Neural cell (in vitro differentiated cells): ENCODE measurements at regions not wholly inside any gene's neighbourhood (a gene's known extent, or its start where the extent isn't known, plus 50 kb on each side); places are given as distances from the start of the nearest gene placed in this dataset.

ENCODE experiments used
- H2AFZ ChIP-seq: fragments of 200-600, 300-800 bp; sonication (generic), shearing (Covaris generic); 2 replicates; pipeline ENCODE4 v1.6.0; 2014; ENCODE audit warnings: low read depth, mild to moderate bottlenecking, antibody characterized with exemption, low read length, moderate library complexity
- H3F3A ChIP-seq: fragments of 200-600 bp; shearing (Covaris generic); 2 replicates; pipeline ENCODE4 v1.6.1; 2016; ENCODE audit warnings: mild to moderate bottlenecking, moderate library complexity, mixed read lengths, antibody characterized with exemption, low read length; ENCODE audit not compliant: insufficient read depth, poor library complexity, severe bottlenecking
- H3K27ac ChIP-seq: fragments of 200-600, 300-800 bp; sonication (generic), shearing (Covaris generic); 2 replicates; pipeline ENCODE4 v1.5.1; 2014; ENCODE audit warnings: mild to moderate bottlenecking, low read length, moderate library complexity
- H3K27me3 ChIP-seq: fragments of 300-800, 200-600 bp; sonication (generic), shearing (Covaris generic); 2 replicates; pipeline ENCODE4 v1.6.0; 2014; ENCODE audit warnings: mild to moderate bottlenecking, low read depth, low read length, moderate library complexity; ENCODE audit not compliant: insufficient read depth
- H3K36me3 ChIP-seq: fragments of 300-800, 200-600 bp; sonication (generic), shearing (Covaris generic); 2 replicates; pipeline ENCODE4 v1.5.1; 2014; ENCODE audit warnings: mild to moderate bottlenecking, antibody characterized with exemption, low read length, moderate library complexity; ENCODE audit not compliant: insufficient read depth
- H3K4me2 ChIP-seq: fragments of 300-800, 200-600 bp; sonication (generic), shearing (Covaris generic); 2 replicates; pipeline ENCODE4 v1.6.0; 2014; ENCODE audit warnings: mild to moderate bottlenecking, low read length
- H3K4me3 ChIP-seq: fragments of 300-800, 200-600 bp; sonication (generic), shearing (Covaris generic); 2 replicates; pipeline ENCODE4 v1.5.1; 2014; ENCODE audit warnings: mild to moderate bottlenecking, low read length, moderate library complexity
- H3K79me2 ChIP-seq: fragments of 200-600 bp; shearing (Covaris generic); replicated peaks from 2 replicates; pipeline ENCODE4 v1.6.0; 2014; ENCODE audit warnings: mild to moderate bottlenecking, low read length, moderate library complexity; ENCODE audit not compliant: insufficient read depth
- H3K9ac ChIP-seq: fragments of 300-800, 200-600 bp; sonication (generic), shearing (Covaris generic); 2 replicates; pipeline ENCODE4 v1.6.1; 2016; ENCODE audit warnings: mild to moderate bottlenecking, low read length, mixed read lengths
- H3K9me2 ChIP-seq: fragments of 200-600 bp; shearing (Covaris generic); 2 replicates; pipeline ENCODE4 v1.6.1; 2016; ENCODE audit warnings: mild to moderate bottlenecking, low read length, mixed read lengths; ENCODE audit not compliant: insufficient read depth
- H3K9me3 ChIP-seq: fragments of 200-600, 300-800 bp; sonication (generic), shearing (Covaris generic); 2 replicates; pipeline ENCODE4 v1.6.1; 2016; ENCODE audit warnings: mild to moderate bottlenecking, mixed run types, low read length, moderate library complexity, mixed read lengths
- H4K20me1 ChIP-seq: fragments of 200-600 bp; shearing (Covaris generic); 2 replicates; pipeline ENCODE4 v1.6.1; 2016; ENCODE audit warnings: mild to moderate bottlenecking, mixed run types; ENCODE audit not compliant: insufficient read depth
- CTCF ChIP-seq: fragments of 450-650 bp; IDR thresholded peaks from 2 replicates; pipeline ENCODE4 v1.5.1; 2014; ENCODE audit warnings: antibody characterized with exemption, mild to moderate bottlenecking, moderate library complexity; ENCODE audit not compliant: poor library complexity, severe bottlenecking
- EP300 ChIP-seq: fragments of 450-650 bp; conservative IDR thresholded peaks from 2 replicates; pipeline ENCODE4 v1.6.1; 2014; ENCODE audit warnings: antibody characterized with exemption, mild to moderate bottlenecking, moderate library complexity; ENCODE audit not compliant: poor library complexity, severe bottlenecking
- EZH2 ChIP-seq: fragments of 200-600, 300-800 bp; shearing (Covaris generic), sonication (generic); IDR thresholded peaks from 2 replicates; pipeline ENCODE4 v1.6.1; 2014; ENCODE audit warnings: antibody characterized with exemption, low read length, borderline replicate concordance, mild to moderate bottlenecking; ENCODE audit not compliant: insufficient read depth, poor library complexity, severe bottlenecking
- MXI1 ChIP-seq: fragments of 450-650 bp; conservative IDR thresholded peaks from 2 replicates; pipeline ENCODE4 v1.6.1; 2014; ENCODE audit warnings: antibody characterized with exemption, mild to moderate bottlenecking; ENCODE audit not compliant: poor library complexity, severe bottlenecking
- POLR2AphosphoS5 ChIP-seq: IDR thresholded peaks from 2 replicates; pipeline ENCODE4 v1.6.1; 2012
- RAD21 ChIP-seq: fragments of 450-650 bp; conservative IDR thresholded peaks from 2 replicates; pipeline ENCODE4 v1.6.1; 2014; ENCODE audit warnings: antibody characterized with exemption, mild to moderate bottlenecking, moderate library complexity
- SMC3 ChIP-seq: fragments of 450-650 bp; conservative IDR thresholded peaks from 2 replicates; pipeline ENCODE4 v1.6.1; 2014; ENCODE audit warnings: antibody characterized with exemption, mild to moderate bottlenecking, moderate library complexity; ENCODE audit not compliant: poor library complexity
- TAF1 ChIP-seq: IDR thresholded peaks from 2 replicates; pipeline ENCODE4 v1.6.1; 2012; ENCODE audit warnings: low read depth
- TF ChIP-seq, protein P1 (sequence below): IDR thresholded peaks from 2 replicates; pipeline ENCODE4 v1.6.1; 2012; ENCODE audit warnings: borderline replicate concordance

DNA sequence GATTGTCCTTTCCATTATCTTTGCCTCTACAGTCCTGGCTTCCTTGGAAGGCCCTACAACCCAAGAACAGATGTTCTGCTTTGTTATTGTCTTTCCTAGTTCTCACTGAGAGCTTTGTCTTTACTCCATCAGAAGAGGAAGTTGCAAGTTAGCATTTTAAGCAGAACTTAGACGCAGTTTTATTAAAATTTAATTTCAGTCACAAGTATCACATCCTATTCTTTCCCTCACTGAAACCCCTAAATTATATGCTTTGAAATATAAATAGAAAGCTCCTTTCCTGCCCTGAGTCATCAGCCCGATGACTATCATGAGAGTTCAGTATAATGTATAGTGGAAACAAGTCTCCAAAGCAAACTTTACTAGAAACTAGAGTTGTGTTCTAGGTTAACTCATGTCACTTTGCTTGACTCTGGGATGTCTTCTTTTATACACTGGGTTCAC lies 291.2 kb upstream of the RBMS3 start:
- no peaks in the 10 kb centered on the region for H3K9me2 ChIP-seq
- no peak overlapping the region for H2AFZ ChIP-seq
- no peak overlapping the region for H3K4me3 ChIP-seq
- no peaks in the 10 kb centered on the region for H3F3A ChIP-seq
- no peaks in the 10 kb centered on the region for H4K20me1 ChIP-seq
- H3K9ac ChIP-seq, result no peak overlapping the region
- H3K79me2 ChIP-seq, result no peaks in the 10 kb centered on the region
- TF ChIP-seq TAF1 (no peak), SMC3 (no peak), EP300 (no peak), POLR2AphosphoS5 (no peak), RAD21 (no peak), CTCF (no peak), EZH2 (no peak)
- TF ChIP-seq, protein P1, sequence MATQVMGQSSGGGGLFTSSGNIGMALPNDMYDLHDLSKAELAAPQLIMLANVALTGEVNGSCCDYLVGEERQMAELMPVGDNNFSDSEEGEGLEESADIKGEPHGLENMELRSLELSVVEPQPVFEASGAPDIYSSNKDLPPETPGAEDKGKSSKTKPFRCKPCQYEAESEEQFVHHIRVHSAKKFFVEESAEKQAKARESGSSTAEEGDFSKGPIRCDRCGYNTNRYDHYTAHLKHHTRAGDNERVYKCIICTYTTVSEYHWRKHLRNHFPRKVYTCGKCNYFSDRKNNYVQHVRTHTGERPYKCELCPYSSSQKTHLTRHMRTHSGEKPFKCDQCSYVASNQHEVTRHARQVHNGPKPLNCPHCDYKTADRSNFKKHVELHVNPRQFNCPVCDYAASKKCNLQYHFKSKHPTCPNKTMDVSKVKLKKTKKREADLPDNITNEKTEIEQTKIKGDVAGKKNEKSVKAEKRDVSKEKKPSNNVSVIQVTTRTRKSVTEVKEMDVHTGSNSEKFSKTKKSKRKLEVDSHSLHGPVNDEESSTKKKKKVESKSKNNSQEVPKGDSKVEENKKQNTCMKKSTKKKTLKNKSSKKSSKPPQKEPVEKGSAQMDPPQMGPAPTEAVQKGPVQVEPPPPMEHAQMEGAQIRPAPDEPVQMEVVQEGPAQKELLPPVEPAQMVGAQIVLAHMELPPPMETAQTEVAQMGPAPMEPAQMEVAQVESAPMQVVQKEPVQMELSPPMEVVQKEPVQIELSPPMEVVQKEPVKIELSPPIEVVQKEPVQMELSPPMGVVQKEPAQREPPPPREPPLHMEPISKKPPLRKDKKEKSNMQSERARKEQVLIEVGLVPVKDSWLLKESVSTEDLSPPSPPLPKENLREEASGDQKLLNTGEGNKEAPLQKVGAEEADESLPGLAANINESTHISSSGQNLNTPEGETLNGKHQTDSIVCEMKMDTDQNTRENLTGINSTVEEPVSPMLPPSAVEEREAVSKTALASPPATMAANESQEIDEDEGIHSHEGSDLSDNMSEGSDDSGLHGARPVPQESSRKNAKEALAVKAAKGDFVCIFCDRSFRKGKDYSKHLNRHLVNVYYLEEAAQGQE, result no peak
- H3K4me2 ChIP-seq, result no peak overlapping the region
- H3K9me3 ChIP-seq, result no peaks in the 10 kb centered on the region
- H3K36me3 ChIP-seq, result no peaks in the 10 kb centered on the region
- H3K27ac ChIP-seq, result no peak overlapping the region
- H3K27me3 ChIP-seq, result no peaks in the 10 kb centered on the region

DNA sequence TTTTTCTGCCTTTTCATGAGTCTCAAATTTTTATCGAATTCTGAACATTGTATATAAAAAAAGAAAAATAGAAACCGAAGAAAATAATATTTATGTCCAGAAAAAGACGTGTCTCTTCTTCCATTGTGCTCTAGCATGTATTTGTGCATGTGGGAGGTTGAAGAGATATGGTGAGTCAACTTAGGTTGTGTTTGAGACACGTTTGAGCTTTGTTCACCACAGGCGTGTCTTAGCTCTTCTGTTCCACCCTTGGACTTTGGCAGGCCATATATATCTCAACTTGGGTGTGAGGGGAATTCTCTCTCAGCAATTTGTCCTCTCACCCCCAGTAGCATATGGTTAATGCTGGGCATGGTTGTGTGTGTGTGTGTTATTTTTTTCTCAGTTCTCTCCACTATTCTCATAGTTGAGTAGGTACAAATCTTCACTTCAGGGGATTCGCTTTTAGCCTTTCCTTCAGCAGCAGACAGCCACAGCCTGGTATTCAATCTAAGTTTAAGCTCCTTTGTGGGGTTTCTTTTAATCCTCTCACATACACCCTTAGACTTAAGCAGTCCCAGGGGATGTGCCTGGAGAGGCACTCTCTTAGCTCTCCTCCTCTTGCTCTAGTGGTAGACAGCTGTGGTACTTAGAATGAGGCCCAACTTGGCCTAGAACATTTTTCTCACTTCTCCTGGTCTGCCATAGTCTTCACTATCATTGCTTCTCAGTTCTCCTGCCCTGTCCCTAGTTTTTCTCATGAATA lies 286.5 kb upstream of the RBMS3 start:
- H3K9ac ChIP-seq, result no peak overlapping the region
- TF ChIP-seq TAF1 (no peak), MXI1 (no peak), SMC3 (no peak), RAD21 (no peak), POLR2AphosphoS5 (no peak)
- TF ChIP-seq, protein P1, result no peak
- no peaks in the 10 kb centered on the region for H3F3A ChIP-seq
- H4K20me1 ChIP-seq, result no peaks in the 10 kb centered on the region
- H3K27me3 ChIP-seq, result no peaks in the 10 kb centered on the region
- H3K9me2 ChIP-seq, result no peaks in the 10 kb centered on the region
- H3K79me2 ChIP-seq, result no peaks in the 10 kb centered on the region
- H3K27ac ChIP-seq, result no peak overlapping the region
- H3K4me3 ChIP-seq, result no peak overlapping the region
- no peak overlapping the region for H3K4me2 ChIP-seq
- no peaks in the 10 kb centered on the region for H3K36me3 ChIP-seq
- no peak overlapping the region for H2AFZ ChIP-seq
- H3K9me3 ChIP-seq, result peaks cover 4% of the 10 kb centered on the region
